Hepatocyte (in vitro differentiated cells): ENCODE measurements at regions not wholly inside any gene's neighbourhood (a gene's known extent, or its start where the extent isn't known, plus 50 kb on each side); places are given as distances from the start of the nearest gene placed in this dataset.

Source experiments
- CTCF ChIP-seq: fragments of 200-600 bp; sonication (generic); IDR thresholded peaks from 2 replicates; pipeline ENCODE4 v1.5.1; 2016; ENCODE audit warnings: antibody characterized with exemption, mild to moderate bottlenecking; ENCODE audit not compliant: poor library complexity
- EZH2 ChIP-seq: fragments of 200-600 bp; sonication (generic); IDR thresholded peaks from 2 replicates; pipeline ENCODE4 v1.6.1; 2016; ENCODE audit warnings: antibody characterized with exemption, mild to moderate bottlenecking, borderline replicate concordance
- EZH2phosphoT487 ChIP-seq: fragments of 200-600 bp; sonication (generic); IDR thresholded peaks from one replicate; pipeline ENCODE4 v1.6.1; 2018; ENCODE audit warnings: antibody characterized with exemption, mild to moderate bottlenecking, low read depth, moderate library complexity; ENCODE audit not compliant: unreplicated experiment, severe bottlenecking

- TF ChIP-seq CTCF (no peak), EZH2phosphoT487 (no peak), EZH2 (no peak)
Measured at GRCh38 chr22:26927821-26928220, 270.4 kb downstream of the MIAT start.
